Cardiac muscle cell (in vitro differentiated cells and primary cell): ENCODE measurements at regions not wholly inside any gene's neighbourhood (a gene's known extent, or its start where the extent isn't known, plus 50 kb on each side); places are given as distances from the start of the nearest gene placed in this dataset.

Experiments used
- DNase-seq, 2 donors: peaks; one replicate each; pipeline versions ENCODE4 v3.0.0 to v3.0.0-alpha.2; 2010 to 2017; ENCODE audit warnings: low read depth in 1 of 2, low spot score in 1 of 2
- H3K27ac ChIP-seq: fragments of 200-600 bp; sonication (generic); 2 replicates; pipeline ENCODE4 v1.5.1; 2016
- H3K27me3 ChIP-seq: fragments of 200-600 bp; sonication (generic); 2 replicates; pipeline ENCODE4 v1.6.0; 2016; ENCODE audit warnings: control low read depth
- H3K36me3 ChIP-seq: fragments of 200-600 bp; sonication (generic); 2 replicates; pipeline ENCODE4 v1.5.1; 2016; ENCODE audit warnings: control low read depth
- H3K4me1 ChIP-seq: fragments of 200-600 bp; sonication (generic); 2 replicates; pipeline ENCODE4 v1.8.1; 2017; ENCODE audit warnings: low read depth, mild to moderate bottlenecking, mixed run types
- H3K4me3 ChIP-seq: fragments of 200-600 bp; sonication (generic); 2 replicates; pipeline ENCODE4 v1.5.1; 2016; ENCODE audit warnings: mild to moderate bottlenecking
- H3K9me3 ChIP-seq: fragments of 200-600 bp; sonication (generic); 2 replicates; pipeline ENCODE4 v1.5.1; 2017; ENCODE audit warnings: low read depth, mild to moderate bottlenecking, control low read depth
- CTCF ChIP-seq: IDR thresholded peaks from 2 replicates; pipeline ENCODE4 v1.5.1; 2012; ENCODE audit warnings: low read depth, mild to moderate bottlenecking, low read length

- Histone ChIP-seq H3K4me1 (no peaks in the 10 kb centered on the region), H3K27ac (no peak overlapping the region), H3K4me3 (no peak overlapping the region), H3K9me3 (no peaks in the 10 kb centered on the region), H3K27me3 (no peaks in the 10 kb centered on the region), H3K36me3 (no peaks in the 10 kb centered on the region)
- no peak for DNase-seq
- no peak for TF ChIP-seq CTCF
Measured at GRCh38 chr11:112507281-112507680, 246.6 kb upstream of the PLET1 start.

- no peaks in the 10 kb centered on the region for H3K9me3 ChIP-seq
- H3K27me3 ChIP-seq: no peaks in the 10 kb centered on the region
- no peak for DNase-seq
- H3K4me1 ChIP-seq: no peaks in the 10 kb centered on the region
- TF ChIP-seq CTCF: no peak
- H3K27ac ChIP-seq: no peak overlapping the region
- no peaks in the 10 kb centered on the region for H3K36me3 ChIP-seq
- no peak overlapping the region for H3K4me3 ChIP-seq
Measured at GRCh38 chr11:112508750-112509149, 248.1 kb upstream of the PLET1 start.

GRCh38 chr11:112509300-112509699 lies 248.6 kb upstream of the PLET1 start:
- TF ChIP-seq CTCF: no peak
- H3K4me1 ChIP-seq: no peaks in the 10 kb centered on the region
- no peaks in the 10 kb centered on the region for H3K36me3 ChIP-seq
- H3K4me3 ChIP-seq: no peak overlapping the region
- H3K9me3 ChIP-seq: no peaks in the 10 kb centered on the region
- no peak for DNase-seq
- no peaks in the 10 kb centered on the region for H3K27me3 ChIP-seq
- H3K27ac ChIP-seq: no peak overlapping the region

GRCh38 chr11:112511271-112511670 lies 250.6 kb upstream of the PLET1 start:
- no peak for TF ChIP-seq CTCF
- no peak for DNase-seq
- Histone ChIP-seq H3K36me3 (no peaks in the 10 kb centered on the region), H3K4me1 (no peaks in the 10 kb centered on the region), H3K27me3 (no peaks in the 10 kb centered on the region), H3K4me3 (no peak overlapping the region), H3K27ac (no peak overlapping the region), H3K9me3 (no peaks in the 10 kb centered on the region)

- TF ChIP-seq CTCF: no peak
- DNase-seq: no peak
Measured at GRCh38 chr11:112511911-112512310, 251.3 kb upstream of the PLET1 start.

GRCh38 chr11:112513417-112513816 lies 252.8 kb upstream of the PLET1 start:
- no peaks in the 10 kb centered on the region for H3K9me3 ChIP-seq
- no peaks in the 10 kb centered on the region for H3K4me1 ChIP-seq
- no peak overlapping the region for H3K4me3 ChIP-seq
- H3K36me3 ChIP-seq: no peaks in the 10 kb centered on the region
- no peak for DNase-seq
- no peak overlapping the region for H3K27ac ChIP-seq
- TF ChIP-seq CTCF: no peak
- no peaks in the 10 kb centered on the region for H3K27me3 ChIP-seq

More at GRCh38 chr11:112511911-112512310, 251.3 kb upstream of the PLET1 start:
- H3K27ac ChIP-seq: no peak overlapping the region
- H3K4me3 ChIP-seq: no peak overlapping the region
- no peaks in the 10 kb centered on the region for H3K36me3 ChIP-seq
- no peaks in the 10 kb centered on the region for H3K27me3 ChIP-seq
- no peaks in the 10 kb centered on the region for H3K9me3 ChIP-seq
- no peaks in the 10 kb centered on the region for H3K4me1 ChIP-seq
